Activated CD4-positive, alpha-beta memory T cell treated with anti-CD3 and anti-CD28 coated beads, Interleukin-2, amount 10 ng/mL, durations not matched to agents 7 days and 5 days (primary cell): ENCODE measurements at regions not wholly inside any gene's neighbourhood (a gene's known extent, or its start where the extent isn't known, plus 50 kb on each side); places are given as distances from the start of the nearest gene placed in this dataset.
"Not testable (repeated sequence)": the region's sequence is repeated elsewhere in the genome, so short reads cannot be mapped to it uniquely, and the experiment has no call there.

Experiments used
- CTCF ChIA-PET: fragments of 350-600 bp; sonication (Branson Sonifier 250); formaldehyde crosslinking; loops from one replicate; lab custom pipeline; 2021; ENCODE audit warnings: antibody characterized with exemption, inconsistent platforms; lab: Charles Lee
- POLR2A ChIA-PET: fragments of 350-600 bp; sonication (Branson Sonifier 250); formaldehyde crosslinking; loops from one replicate; lab custom pipeline; 2021; ENCODE audit warnings: antibody characterized with exemption; lab: Charles Lee
- DNase-seq: peaks from one replicate; pipeline ENCODE4 v3.0.0-alpha.2; 2020
- H3K27ac Mint-ChIP-seq: one replicate; pipeline ENCODE4 v1.8.0; 2021; ENCODE audit warnings: mild to moderate bottlenecking, mixed read lengths
- H3K27me3 Mint-ChIP-seq: one replicate; pipeline ENCODE4 v1.8.0; 2021; ENCODE audit warnings: mixed read lengths
- H3K36me3 Mint-ChIP-seq: one replicate; pipeline ENCODE4 v1.8.0; 2021; ENCODE audit warnings: low read depth, mixed read lengths
- H3K4me1 Mint-ChIP-seq: one replicate; pipeline ENCODE4 v1.8.0; 2021; ENCODE audit warnings: mixed read lengths
- H3K4me3 Mint-ChIP-seq: one replicate; pipeline ENCODE4 v1.8.0; 2021; ENCODE audit warnings: mild to moderate bottlenecking, mixed read lengths
- H3K9me3 Mint-ChIP-seq: one replicate; pipeline ENCODE4 v1.8.0; 2021; ENCODE audit warnings: mixed read lengths

DNA sequence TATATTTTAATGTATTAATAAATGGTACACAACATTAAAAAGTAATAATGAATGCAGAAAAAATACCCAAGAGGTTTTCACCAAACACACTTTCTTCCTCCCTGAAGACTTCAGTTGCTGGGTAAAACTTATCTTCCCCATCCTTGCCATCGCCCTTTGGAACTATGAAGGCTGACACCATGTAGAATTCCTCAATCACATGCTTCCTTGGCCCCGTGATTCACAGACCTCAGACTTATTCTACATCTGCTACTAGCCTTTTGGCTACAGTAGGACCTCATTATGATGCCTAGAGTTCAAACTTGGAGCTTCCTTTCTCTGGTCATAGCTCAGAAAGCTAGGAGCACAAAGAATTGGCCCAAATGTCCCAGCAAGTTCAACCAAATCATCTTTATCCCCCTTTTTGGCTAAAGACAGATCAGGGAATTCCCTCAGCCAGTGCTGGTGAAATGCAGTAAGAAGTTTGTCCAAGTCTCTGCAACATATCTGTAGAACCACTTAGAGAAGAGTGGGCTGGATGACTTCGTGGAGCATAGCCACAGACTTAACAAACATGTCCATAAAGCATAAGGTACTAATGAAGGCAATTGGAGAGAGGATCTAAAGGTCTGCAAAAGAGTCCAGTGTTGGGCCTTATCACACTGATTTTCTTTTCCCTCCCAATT lies 253.5 kb downstream of the SEC61B start:
- H3K4me3 Mint-ChIP-seq, result no peak overlapping the region
- H3K4me1 Mint-ChIP-seq, result no peaks in the 10 kb centered on the region
- H3K27ac Mint-ChIP-seq, result no peak overlapping the region
- no peaks in the 10 kb centered on the region for H3K9me3 Mint-ChIP-seq
- CTCF ChIA-PET, result no interaction called here
- POLR2A ChIA-PET, result no interaction called here
- DNase-seq, result no peak
- H3K36me3 Mint-ChIP-seq, result no peaks in the 10 kb centered on the region
- peaks cover 23% of the 10 kb centered on the region for H3K27me3 Mint-ChIP-seq

DNA sequence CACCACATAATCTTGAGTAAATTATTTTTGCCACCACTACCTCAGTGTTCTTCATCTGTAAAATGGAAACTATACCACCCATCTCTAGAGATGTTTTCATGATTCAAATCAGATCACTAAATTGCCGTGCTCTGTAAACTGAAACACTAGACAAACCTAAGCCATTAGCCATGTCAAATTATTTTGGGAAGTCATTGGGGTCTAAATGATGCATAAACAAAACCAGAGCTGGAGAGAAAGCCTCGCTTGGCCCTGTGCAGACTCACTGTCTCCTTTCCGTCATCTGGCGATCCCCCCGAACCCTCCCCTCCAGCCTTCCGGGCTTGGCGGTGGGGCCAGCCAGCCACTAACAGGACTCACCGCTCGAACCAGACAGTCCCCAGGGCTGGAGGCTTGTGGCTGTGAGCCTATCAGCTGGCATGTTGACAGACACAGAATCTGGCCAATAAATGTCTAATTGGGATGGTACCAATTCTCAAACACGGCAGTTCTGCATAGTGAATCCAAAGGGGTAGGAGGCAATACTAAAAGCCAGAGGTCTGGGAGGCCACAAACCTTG lies 256.5 kb downstream of the SEC61B start:
- H3K36me3 Mint-ChIP-seq, result no peaks in the 10 kb centered on the region
- no peaks in the 10 kb centered on the region for H3K9me3 Mint-ChIP-seq
- no peaks in the 10 kb centered on the region for H3K4me1 Mint-ChIP-seq
- CTCF ChIA-PET, result no interaction called here
- DNase-seq, result no peak
- POLR2A ChIA-PET, result no interaction called here
- H3K27me3 Mint-ChIP-seq, result peaks cover 24% of the 10 kb centered on the region
- no peak overlapping the region for H3K4me3 Mint-ChIP-seq
- H3K27ac Mint-ChIP-seq, result no peak overlapping the region

DNA sequence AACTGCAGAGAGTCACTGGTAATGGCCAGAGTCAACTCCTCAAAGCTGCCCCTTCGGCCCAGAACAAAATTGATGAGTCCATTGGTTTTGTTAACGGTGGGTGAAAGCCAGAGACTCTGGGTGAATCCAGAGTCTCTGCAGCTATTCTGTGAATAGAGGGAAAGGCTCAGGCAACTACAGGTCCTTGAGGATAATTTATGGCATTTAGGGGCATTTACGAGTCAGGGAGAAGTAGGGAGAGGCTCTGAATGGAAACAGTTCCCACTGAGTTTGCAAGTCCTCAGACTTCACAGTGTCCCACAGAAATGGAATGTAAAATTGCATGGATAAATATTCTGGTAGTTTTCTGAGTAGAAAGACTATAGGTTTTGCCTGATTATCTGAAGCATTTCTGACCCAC lies 257.8 kb downstream of the SEC61B start:
- Mint-ChIP-seq H3K4me3 (no peak overlapping the region), H3K9me3 (no peaks in the 10 kb centered on the region), H3K27me3 (peaks cover 24% of the 10 kb centered on the region), H3K4me1 (no peaks in the 10 kb centered on the region), H3K27ac (no peak overlapping the region), H3K36me3 (no peaks in the 10 kb centered on the region)
- ChIA-PET POLR2A (no interaction called here), CTCF (no interaction called here)
- DNase-seq, result no peak

DNA sequence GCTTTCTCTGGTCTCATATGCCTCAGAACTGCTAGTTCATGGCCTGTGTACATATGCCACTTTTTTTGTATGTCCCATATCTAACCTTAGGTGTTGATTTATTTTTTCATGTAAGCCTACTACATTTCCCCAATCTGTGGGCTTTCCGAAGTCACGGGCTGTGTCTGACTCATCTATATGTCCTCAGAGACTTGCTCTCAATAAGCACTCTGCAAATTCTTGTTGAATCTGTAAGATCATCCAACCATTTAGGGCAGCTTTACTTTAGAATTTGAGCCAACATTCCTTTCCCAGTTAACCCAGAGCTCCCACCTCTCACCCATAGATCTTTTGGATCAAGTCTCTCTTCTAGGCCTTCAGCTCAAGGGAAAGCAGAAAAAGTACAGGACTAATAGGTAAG lies 263.4 kb downstream of the SEC61B start:
- H3K9me3 Mint-ChIP-seq, result no peaks in the 10 kb centered on the region
- H3K27me3 Mint-ChIP-seq, result peaks cover 29% of the 10 kb centered on the region
- no peaks in the 10 kb centered on the region for H3K4me1 Mint-ChIP-seq
- H3K36me3 Mint-ChIP-seq, result no peaks in the 10 kb centered on the region
- POLR2A ChIA-PET, result no interaction called here
- CTCF ChIA-PET, result no interaction called here
- no peak overlapping the region for H3K27ac Mint-ChIP-seq
- DNase-seq, result no peak
- H3K4me3 Mint-ChIP-seq, result no peak overlapping the region

DNA sequence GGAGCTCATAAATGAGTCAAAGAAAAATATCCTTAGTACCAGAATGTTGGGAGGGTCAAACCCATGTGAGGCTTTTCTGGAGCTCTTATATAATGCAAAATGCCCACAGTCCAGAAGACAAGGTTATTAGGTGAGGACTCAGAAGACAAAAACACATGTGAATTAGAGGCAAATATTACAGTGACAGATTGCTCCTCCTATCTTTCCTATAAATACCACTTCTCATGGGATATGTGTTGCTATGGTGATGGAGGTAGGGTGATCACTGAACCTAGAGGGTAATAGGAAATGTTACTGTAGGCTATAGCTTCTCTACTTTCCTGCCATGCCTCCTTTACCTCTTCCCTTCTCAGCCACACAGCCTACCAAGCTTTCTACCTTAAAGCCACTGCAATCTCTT lies 264.6 kb downstream of the SEC61B start:
- H3K4me1 Mint-ChIP-seq, result peaks cover under 1% of the 10 kb centered on the region
- H3K36me3 Mint-ChIP-seq, result no peaks in the 10 kb centered on the region
- POLR2A ChIA-PET, result interaction anchor here (0.9 kb wide), 1 partner anchor 25 kb away, joined by 3 read pairs; no protein-coding TSS in a partner anchor
- H3K27me3 Mint-ChIP-seq, result peaks cover 31% of the 10 kb centered on the region
- CTCF ChIA-PET, result no interaction called here
- no peak for DNase-seq
- H3K4me3 Mint-ChIP-seq, result no peak overlapping the region
- no peaks in the 10 kb centered on the region for H3K9me3 Mint-ChIP-seq
- H3K27ac Mint-ChIP-seq, result no peak overlapping the region

DNA sequence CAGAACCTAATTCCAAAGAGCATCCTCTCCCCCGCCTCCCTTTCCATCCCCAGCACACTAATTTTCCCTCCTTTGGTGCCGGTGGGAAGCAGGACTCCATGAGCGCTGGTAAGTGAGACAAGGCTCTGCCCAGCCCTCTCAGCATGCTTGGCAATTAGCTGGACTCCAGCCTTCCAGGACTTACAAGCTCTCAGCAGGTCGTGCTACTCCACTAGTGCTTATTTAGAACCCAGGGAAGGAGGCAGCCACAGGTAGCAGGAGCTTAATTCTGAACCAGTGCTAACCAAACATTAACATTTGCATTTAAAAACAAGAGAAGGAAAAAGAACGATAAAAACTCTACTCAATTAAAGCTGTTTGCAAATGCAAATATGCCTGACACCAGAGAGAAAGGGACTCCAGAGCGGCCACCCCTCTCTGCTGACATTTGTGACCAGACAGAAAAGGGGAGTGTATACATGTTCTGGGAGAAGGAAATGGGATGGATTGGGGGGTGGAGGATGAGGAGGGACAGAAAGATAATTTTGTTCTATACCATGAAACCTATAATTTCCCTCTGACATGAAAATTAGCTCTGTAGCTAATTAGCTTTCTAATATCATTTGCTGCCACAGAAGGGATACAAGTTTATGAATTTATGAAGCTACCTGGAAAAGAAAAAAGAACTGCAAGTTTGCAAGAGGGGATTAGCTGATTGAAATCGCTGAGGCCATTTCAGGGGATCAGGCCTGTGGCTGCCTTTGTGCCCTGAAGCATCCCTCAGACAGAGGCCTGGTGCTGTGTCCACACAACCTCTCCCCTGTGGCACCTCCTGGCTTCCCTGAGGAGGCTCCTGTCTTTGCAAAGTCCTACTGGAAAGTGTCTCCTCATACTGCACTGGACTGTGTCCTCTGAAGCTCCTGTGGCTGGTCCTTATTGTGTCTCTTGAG lies 266.3 kb downstream of the SEC61B start:
- Mint-ChIP-seq H3K36me3 (no peaks in the 10 kb centered on the region), H3K27ac (no peak overlapping the region), H3K4me3 (no peak overlapping the region), H3K27me3 (peaks cover 37% of the 10 kb centered on the region), H3K4me1 (peaks cover 4% of the 10 kb centered on the region), H3K9me3 (no peaks in the 10 kb centered on the region)
- no peak for DNase-seq
- ChIA-PET POLR2A (no interaction called here), CTCF (no interaction called here)

DNA sequence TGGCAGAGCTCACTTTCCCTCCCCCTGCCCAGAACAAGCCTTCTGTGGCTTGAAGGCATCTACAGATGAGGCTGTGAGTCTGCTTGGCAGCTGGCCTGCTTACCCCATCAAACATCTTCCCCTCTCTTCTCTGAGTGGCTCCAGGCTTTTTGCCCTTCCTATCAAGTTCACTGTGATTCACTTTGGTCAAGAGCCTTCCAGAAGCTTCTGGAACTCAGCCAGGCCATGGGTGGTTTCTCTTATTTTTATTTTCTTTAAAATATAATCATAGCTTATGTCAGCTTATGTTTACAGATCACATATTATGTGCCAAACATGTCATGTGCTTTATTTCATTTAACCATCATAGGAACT lies 267.0 kb downstream of the SEC61B start:
- Mint-ChIP-seq H3K4me1 (peaks cover 4% of the 10 kb centered on the region), H3K27me3 (peaks cover 34% of the 10 kb centered on the region), H3K27ac (no peak overlapping the region), H3K36me3 (no peaks in the 10 kb centered on the region), H3K4me3 (no peak overlapping the region), H3K9me3 (no peaks in the 10 kb centered on the region)
- CTCF ChIA-PET, result no interaction called here
- no peak for DNase-seq
- POLR2A ChIA-PET, result no interaction called here

DNA sequence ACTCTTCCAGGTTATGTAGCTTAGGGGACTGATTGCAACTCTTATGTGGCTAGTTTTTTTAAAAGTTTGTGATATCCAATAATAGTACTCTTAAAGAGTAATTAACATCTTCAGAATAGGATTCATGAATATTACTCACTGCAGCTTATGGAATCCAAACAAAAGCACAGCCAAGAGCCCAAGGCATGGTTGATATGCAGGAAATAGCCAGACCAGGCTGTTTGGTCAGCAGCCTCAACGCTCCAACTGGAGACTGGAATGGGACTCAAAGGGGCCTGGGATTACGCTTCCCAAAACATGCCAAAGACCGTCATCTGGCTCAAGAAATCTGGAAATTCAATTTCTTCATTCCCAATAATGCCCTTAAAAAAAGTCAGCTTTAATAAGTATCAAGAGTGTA lies 268.6 kb downstream of the SEC61B start:
- no peak for DNase-seq
- ChIA-PET POLR2A (no interaction called here), CTCF (no interaction called here)
- no peaks in the 10 kb centered on the region for H3K9me3 Mint-ChIP-seq
- no peak overlapping the region for H3K27ac Mint-ChIP-seq
- H3K36me3 Mint-ChIP-seq, result no peaks in the 10 kb centered on the region
- H3K27me3 Mint-ChIP-seq, result peaks cover 34% of the 10 kb centered on the region
- peaks cover 4% of the 10 kb centered on the region for H3K4me1 Mint-ChIP-seq
- H3K4me3 Mint-ChIP-seq, result no peak overlapping the region

DNA sequence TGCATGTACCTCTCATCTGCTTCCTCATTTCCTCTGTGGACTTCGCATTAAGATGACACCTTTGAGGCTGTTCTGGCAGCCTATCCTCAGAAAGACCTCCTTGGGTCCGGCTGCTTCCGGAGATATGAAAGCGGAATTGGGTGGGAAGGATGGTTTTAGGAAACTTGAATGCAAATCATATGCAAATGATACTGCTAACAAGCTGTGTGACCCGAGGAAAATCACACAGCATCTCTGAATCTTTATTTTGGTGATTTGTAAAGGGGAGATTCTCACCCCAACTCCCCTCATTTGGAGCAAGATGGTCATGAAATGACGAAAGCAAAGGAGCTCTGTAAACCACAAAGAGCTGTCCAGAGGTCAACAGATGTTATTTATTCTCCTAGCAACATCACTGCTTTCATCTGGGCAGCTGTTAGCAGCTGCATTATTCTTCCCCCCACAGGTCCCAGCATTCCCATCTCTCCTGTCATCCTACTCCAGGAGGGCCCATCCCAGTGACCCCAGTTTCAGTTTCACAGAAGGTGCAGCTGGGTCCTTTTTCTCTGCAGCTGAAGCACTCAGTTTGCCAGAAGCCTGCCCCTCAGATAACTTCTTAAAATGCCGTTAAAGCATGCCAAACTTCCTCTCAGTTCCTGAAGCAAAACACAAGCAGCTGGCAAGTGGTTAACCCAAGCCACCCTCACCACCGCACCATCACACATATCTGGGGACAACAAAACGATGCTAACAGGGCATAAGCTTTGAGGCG lies 269.5 kb downstream of the SEC61B start:
- H3K36me3 Mint-ChIP-seq, result no peaks in the 10 kb centered on the region
- no peak overlapping the region for H3K4me3 Mint-ChIP-seq
- no peaks in the 10 kb centered on the region for H3K9me3 Mint-ChIP-seq
- no peak overlapping the region for H3K27ac Mint-ChIP-seq
- ChIA-PET CTCF (no interaction called here), POLR2A (no interaction called here)
- peaks cover 4% of the 10 kb centered on the region for H3K4me1 Mint-ChIP-seq
- DNase-seq, result no peak
- H3K27me3 Mint-ChIP-seq, result peaks cover 37% of the 10 kb centered on the region

DNA sequence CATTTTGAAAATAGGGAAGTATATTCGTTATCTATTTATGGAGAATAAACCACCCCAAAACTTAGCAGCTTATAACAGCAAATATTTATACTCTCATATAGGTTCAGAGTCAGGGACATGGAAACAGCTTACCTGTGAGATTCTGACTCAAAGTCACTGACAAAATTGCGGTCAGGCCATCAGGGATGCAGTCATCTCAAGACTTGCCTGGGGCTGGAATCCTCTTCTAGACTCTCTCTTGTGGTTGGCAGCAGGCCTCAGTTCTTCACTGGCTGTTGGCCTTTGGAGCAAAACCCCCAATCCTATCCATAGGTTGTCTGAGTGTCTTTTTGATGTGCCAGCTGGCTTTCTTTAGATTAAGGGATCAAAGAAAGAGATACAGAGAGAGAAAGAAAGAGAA lies 275.6 kb downstream of the SEC61B start:
- H3K9me3 Mint-ChIP-seq, result no peaks in the 10 kb centered on the region
- H3K4me3 Mint-ChIP-seq, result no peak overlapping the region
- no peak overlapping the region for H3K27ac Mint-ChIP-seq
- ChIA-PET POLR2A (no interaction called here), CTCF (no interaction called here)
- no peak for DNase-seq
- H3K4me1 Mint-ChIP-seq, result no peaks in the 10 kb centered on the region
- H3K36me3 Mint-ChIP-seq, result no peaks in the 10 kb centered on the region
- peaks cover 18% of the 10 kb centered on the region for H3K27me3 Mint-ChIP-seq

DNA sequence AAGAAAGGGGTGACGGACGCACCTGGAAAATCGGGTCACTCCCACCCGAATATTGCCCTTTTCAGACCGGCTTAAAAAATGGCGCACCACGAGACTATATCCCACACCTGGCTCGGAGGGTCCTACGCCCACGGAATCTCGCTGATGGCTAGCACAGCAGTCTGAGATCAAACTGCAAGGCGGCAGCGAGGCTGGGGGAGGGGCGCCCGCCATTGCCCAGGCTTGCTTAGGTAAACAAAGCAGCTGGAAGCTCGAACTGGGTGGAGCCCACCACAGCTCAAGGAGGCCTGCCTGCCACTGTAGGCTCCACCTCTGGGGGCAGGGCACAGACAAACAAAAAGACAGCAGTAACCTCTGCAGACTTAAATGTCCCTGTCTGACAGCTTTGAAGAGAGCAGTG lies 276.9 kb downstream of the SEC61B start:
- DNase-seq, H3K27ac Mint-ChIP-seq, POLR2A ChIA-PET, CTCF ChIA-PET, H3K9me3 Mint-ChIP-seq, H3K4me3 Mint-ChIP-seq, H3K4me1 Mint-ChIP-seq, H3K36me3 Mint-ChIP-seq: not testable (repeated sequence)
- H3K27me3 Mint-ChIP-seq, result peaks cover 16% of the 10 kb centered on the region

DNA sequence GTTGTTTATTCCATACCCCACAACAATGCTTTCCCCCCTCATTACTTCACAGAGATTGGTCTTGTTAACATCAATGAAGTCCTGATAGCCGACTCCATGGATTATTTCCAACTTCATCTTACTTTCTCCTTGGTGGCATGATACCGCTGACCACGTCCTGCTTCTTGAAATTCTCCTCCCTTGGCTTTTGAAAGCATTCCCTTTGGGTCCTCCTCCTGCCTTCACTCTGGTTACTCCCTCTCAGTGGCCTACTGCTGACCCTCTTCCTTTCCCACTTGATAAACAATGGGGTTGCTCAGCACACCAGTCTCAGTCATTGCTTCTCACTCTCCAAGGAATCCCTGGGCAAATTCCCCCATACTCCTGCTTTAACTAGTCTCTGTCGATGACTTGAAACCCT lies 283.9 kb downstream of the SEC61B start:
- H3K9me3 Mint-ChIP-seq, result no peaks in the 10 kb centered on the region
- H3K4me1 Mint-ChIP-seq, result no peaks in the 10 kb centered on the region
- H3K27me3 Mint-ChIP-seq, result peaks cover 13% of the 10 kb centered on the region
- POLR2A ChIA-PET, result no interaction called here
- DNase-seq, result no peak
- H3K36me3 Mint-ChIP-seq, result no peaks in the 10 kb centered on the region
- H3K4me3 Mint-ChIP-seq, result no peak overlapping the region
- H3K27ac Mint-ChIP-seq, result no peak overlapping the region
- CTCF ChIA-PET, result no interaction called here

DNA sequence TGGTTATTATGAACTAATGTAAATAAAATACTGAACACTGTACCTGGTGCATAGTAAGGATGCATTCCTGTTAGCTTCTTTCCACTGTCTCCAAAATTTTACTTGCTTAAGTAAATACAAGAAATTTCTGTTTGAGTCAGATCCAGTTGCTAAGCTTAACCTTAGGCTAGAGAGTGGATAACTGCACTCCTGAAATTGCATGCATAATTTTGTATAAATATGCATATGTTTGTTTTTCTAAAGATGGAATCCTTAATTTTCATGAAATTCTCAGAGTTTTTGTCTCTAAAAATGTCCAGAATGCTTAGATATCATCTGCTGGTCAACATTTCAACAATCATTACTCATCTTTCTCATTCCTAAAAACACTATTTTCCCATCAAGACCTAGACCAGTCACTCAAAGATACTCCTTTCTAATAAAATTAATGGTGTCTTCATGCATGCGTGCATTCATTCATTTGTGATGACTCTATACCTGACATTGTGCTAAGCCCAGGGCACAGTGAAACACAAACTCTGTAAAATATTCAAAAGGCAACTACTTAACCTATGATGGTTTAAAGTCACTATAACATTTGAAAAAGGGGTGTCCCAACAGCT lies 284.8 kb downstream of the SEC61B start:
- CTCF ChIA-PET, result no interaction called here
- Mint-ChIP-seq H3K27ac (no peak overlapping the region), H3K4me1 (no peaks in the 10 kb centered on the region)

More for the DNA sequence above, 284.8 kb downstream of the SEC61B start:
- H3K4me3 Mint-ChIP-seq, result no peak overlapping the region
- POLR2A ChIA-PET, result no interaction called here
- H3K36me3 Mint-ChIP-seq, result no peaks in the 10 kb centered on the region
- DNase-seq, result no peak
- peaks cover 13% of the 10 kb centered on the region for H3K27me3 Mint-ChIP-seq
- H3K9me3 Mint-ChIP-seq, result no peaks in the 10 kb centered on the region
